B cell (primary cell): ENCODE measurements at regions not wholly inside any gene's neighbourhood (a gene's known extent, or its start where the extent isn't known, plus 50 kb on each side); places are given as distances from the start of the nearest gene placed in this dataset.

Source experiments
- CTCF ChIP-seq: fragments of 200-600 bp; IDR thresholded peaks from one replicate; pipeline ENCODE4 v1.8.0; 2022; ENCODE audit warnings: antibody characterized with exemption, mild to moderate bottlenecking
- EZH2 ChIP-seq: IDR thresholded peaks from 2 replicates; pipeline ENCODE4 v1.6.1; 2012; ENCODE audit warnings: borderline replicate concordance, low read depth, mild to moderate bottlenecking, moderate library complexity, low read length; ENCODE audit not compliant: insufficient read depth, poor library complexity, severe bottlenecking

- no peak for TF ChIP-seq CTCF
- TF ChIP-seq EZH2: no peak
These were observed 84.1 kb upstream of the SLC66A3 start for GRCh38 chr2:11071211-11071610.
